GM12874 (cell line): ENCODE measurements at regions not wholly inside any gene's neighbourhood (a gene's known extent, or its start where the extent isn't known, plus 50 kb on each side); places are given as distances from the start of the nearest gene placed in this dataset.

Source experiments
- CTCF ChIP-seq: IDR thresholded peaks from 2 replicates; pipeline ENCODE4 v1.5.1; 2011; ENCODE audit warnings: low read depth, mild to moderate bottlenecking, control low read depth, low read length, moderate library complexity; ENCODE audit not compliant: insufficient read depth

- no peak for TF ChIP-seq CTCF
These were observed 781.0 kb upstream of the HTR2C start for GRCh38 chrX:113802837-113803236.

- no peak for TF ChIP-seq CTCF
These were observed 782.9 kb upstream of the HTR2C start for GRCh38 chrX:113800955-113801354.

GRCh38 chrX:113793563-113793962, 790.3 kb upstream of the HTR2C start:
- TF ChIP-seq CTCF, result no peak

- no peak for TF ChIP-seq CTCF
These were observed 792.9 kb upstream of the HTR2C start for GRCh38 chrX:113790987-113791386.

- no peak for TF ChIP-seq CTCF
These were observed 813.1 kb upstream of the HTR2C start for GRCh38 chrX:113770806-113771205.

GRCh38 chrX:113770071-113770470, 813.8 kb upstream of the HTR2C start:
- TF ChIP-seq CTCF, result no peak

GRCh38 chrX:113759422-113759821, 824.5 kb upstream of the HTR2C start:
- TF ChIP-seq CTCF, result no peak
